ENCODE measurements at regions not wholly inside any gene's neighbourhood (a gene's known extent, or its start where the extent isn't known, plus 50 kb on each side); places are given as distances from the start of the nearest gene placed in this dataset.

DNA sequence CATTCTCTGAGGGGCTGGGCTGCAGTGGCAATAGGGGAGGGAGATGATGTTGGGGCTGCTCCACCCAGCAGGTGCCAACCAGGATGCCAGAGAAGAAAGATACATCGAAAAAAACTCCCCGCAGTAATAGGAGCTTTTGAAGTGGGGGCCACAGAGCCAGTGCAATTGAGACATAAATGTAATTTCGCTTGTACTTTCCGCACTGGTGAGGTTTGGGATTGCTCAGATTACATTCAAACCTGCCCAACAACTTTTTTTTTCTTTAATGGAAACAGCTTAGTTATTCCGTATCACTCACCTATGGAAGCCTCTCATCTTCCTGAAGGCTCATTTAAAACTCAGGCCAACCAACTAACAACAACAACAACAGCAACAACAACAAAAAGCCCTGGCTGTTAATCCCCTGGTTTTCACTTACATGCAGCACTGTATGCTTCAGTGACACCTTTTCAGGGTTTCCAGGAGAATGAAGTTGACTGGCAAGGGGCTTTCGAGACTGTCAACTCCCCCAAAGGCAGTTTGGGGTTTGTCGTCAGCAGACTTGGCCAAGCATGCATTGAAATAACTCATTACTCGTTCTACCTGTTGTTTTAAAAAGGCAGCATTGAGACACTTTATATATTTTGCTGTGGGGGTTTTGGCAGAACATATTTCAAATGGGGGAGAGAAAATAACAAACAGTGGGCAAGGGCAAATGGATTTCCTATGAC is 163.8 kb downstream of the EBLN2 start:
- Histone ChIP-seq H4K5ac (ENCODE audit: insufficient read length, low read depth, low read length) (no peak overlapping the region), H4K8ac (replicated peaks; ENCODE audit: insufficient read length, low read depth, low read length) (no peak overlapping the region), H2BK15ac (ENCODE audit: low read depth, low read length) (no peak overlapping the region), H3K4ac (ENCODE audit: low read depth, low read length) (no peak overlapping the region), H3K9me3 (ENCODE audit: control insufficient read depth, low read depth, low read length) (no peaks in the 10 kb centered on the region), H3K27me3 (ENCODE audit: insufficient read depth, low read length) (no peaks in the 10 kb centered on the region), H2BK120ac (ENCODE audit: low read depth, low read length, poor library complexity, severe bottlenecking) (no peak overlapping the region), H3K23me2 (ENCODE audit: insufficient read length, low read depth, low read length, poor library complexity, severe bottlenecking) (no peaks in the 10 kb centered on the region), H3K14ac (ENCODE audit: insufficient read depth, low read length) (no peak overlapping the region), H2AK5ac (ENCODE audit: insufficient read length, low read length) (no peak overlapping the region), H3K79me2 (ENCODE audit: insufficient read depth, low read length) (no peaks in the 10 kb centered on the region), H2AFZ (ENCODE audit: low read length) (no peak overlapping the region), H3T11ph (ENCODE audit: low read length) (no peak overlapping the region), H3K23ac (ENCODE audit: insufficient read length, low read depth, low read length) (no peak overlapping the region), H2BK5ac (ENCODE audit: insufficient read length, low read length) (no peak overlapping the region), H3K79me1 (ENCODE audit: insufficient read depth, low read depth, low read length, poor library complexity, severe bottlenecking) (no peaks in the 10 kb centered on the region), H3K18ac (ENCODE audit: insufficient read length, low read depth, low read length) (no peak overlapping the region), H3K9ac (ENCODE audit: extremely low read depth, insufficient read length, low read length) (no peak overlapping the region), H2BK20ac (ENCODE audit: low read depth, low read length, poor library complexity, severe bottlenecking) (no peak overlapping the region), H3K27ac (ENCODE audit: insufficient read length, low read depth, low read length) (no peak overlapping the region), H3K4me2 (ENCODE audit: insufficient read depth, insufficient read length, low read length) (no peak overlapping the region), H4K20me1 (ENCODE audit: control insufficient read depth, insufficient read depth, insufficient read length) (no peaks in the 10 kb centered on the region), H3K4me1 (ENCODE audit: insufficient read depth, low read length) (no peaks in the 10 kb centered on the region), H4K91ac (ENCODE audit: insufficient read length, low read depth, low read length) (no peak overlapping the region), H2BK12ac (ENCODE audit: insufficient read length, low read depth, low read length) (no peak overlapping the region), H3K56ac (ENCODE audit: insufficient read length, low read depth, low read length) (no peak overlapping the region)
- H3K4me1 Mint-ChIP-seq = peaks cover 8 to 17% of the 10 kb centered on the region in 2 experiments; a peak in 3 of 4 replicates
- peaks cover 2% of the 10 kb centered on the region for H3K27me3 Mint-ChIP-seq (ENCODE audit: low read depth)
- no CpG with 5 or more reads among the region's 8 CpGs for WGBS (ENCODE audit: extremely low coverage, insufficient read length, low lambda C conversion rate)
- H3K4me3 Mint-ChIP-seq = no peak overlapping the region
- TF ChIP-seq, protein P1, sequence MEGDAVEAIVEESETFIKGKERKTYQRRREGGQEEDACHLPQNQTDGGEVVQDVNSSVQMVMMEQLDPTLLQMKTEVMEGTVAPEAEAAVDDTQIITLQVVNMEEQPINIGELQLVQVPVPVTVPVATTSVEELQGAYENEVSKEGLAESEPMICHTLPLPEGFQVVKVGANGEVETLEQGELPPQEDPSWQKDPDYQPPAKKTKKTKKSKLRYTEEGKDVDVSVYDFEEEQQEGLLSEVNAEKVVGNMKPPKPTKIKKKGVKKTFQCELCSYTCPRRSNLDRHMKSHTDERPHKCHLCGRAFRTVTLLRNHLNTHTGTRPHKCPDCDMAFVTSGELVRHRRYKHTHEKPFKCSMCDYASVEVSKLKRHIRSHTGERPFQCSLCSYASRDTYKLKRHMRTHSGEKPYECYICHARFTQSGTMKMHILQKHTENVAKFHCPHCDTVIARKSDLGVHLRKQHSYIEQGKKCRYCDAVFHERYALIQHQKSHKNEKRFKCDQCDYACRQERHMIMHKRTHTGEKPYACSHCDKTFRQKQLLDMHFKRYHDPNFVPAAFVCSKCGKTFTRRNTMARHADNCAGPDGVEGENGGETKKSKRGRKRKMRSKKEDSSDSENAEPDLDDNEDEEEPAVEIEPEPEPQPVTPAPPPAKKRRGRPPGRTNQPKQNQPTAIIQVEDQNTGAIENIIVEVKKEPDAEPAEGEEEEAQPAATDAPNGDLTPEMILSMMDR (conservative IDR thresholded peaks at IDR 0.05) = no peak
- H3K9me3 Mint-ChIP-seq = no peaks in the 10 kb centered on the region
- H3K27ac Mint-ChIP-seq = 0 out of 7 replicates have a peak overlapping the region, but pooled peaks of 1 of the 3 experiments have one; percentile 35
- no peak for DNase-seq
- H3K36me3 Mint-ChIP-seq (ENCODE audit: insufficient read depth in 1 of 3, low read depth in 3 of 3) = no peaks in the 10 kb centered on the region
